K562 (cell line): ENCODE measurements at regions not wholly inside any gene's neighbourhood (a gene's known extent, or its start where the extent isn't known, plus 50 kb on each side); places are given as distances from the start of the nearest gene placed in this dataset.

Experiments
- CHD2 ChIP-seq: IDR thresholded peaks from 2 replicates; pipeline ENCODE4 v1.6.1; 2011; ENCODE audit warnings: low read depth, low read length
- GABPB2 ChIP-seq: fragments of 250-450 bp; sonication (Bioruptor Pico); conservative IDR thresholded peaks from 2 replicates; pipeline ENCODE4 v1.5.1; 2021; ENCODE audit warnings: mild to moderate bottlenecking
- HCFC1 ChIP-seq: IDR thresholded peaks from 2 replicates; pipeline ENCODE4 v1.6.1; 2012; ENCODE audit warnings: low read depth, low read length, improper control_type of control experiment
- POLR2A ChIP-seq: fragments of 450-650 bp; conservative IDR thresholded peaks from 2 replicates; pipeline ENCODE4 v1.6.1; 2016
- RBM39 ChIP-seq: fragments of 200-400 bp; formaldehyde crosslinking; optimal IDR thresholded peaks from 2 replicates; pipeline ENCODE3; 2018; ENCODE audit warnings: low read depth, low read length
- SIN3B ChIP-seq: fragments of 450-650 bp; IDR thresholded peaks from 2 replicates; pipeline ENCODE4 v1.6.1; 2017; ENCODE audit warnings: low read depth, mild to moderate bottlenecking, moderate library complexity
- ZFP1 ChIP-seq: fragments of 450-650 bp; formaldehyde crosslinking; IDR thresholded peaks from 2 replicates; pipeline ENCODE4 v1.4.0; 2020; ENCODE audit warnings: mild to moderate bottlenecking, mixed read lengths
- ZNF274 ChIP-seq: IDR thresholded peaks from 2 replicates; pipeline ENCODE4 v1.6.1; 2011; ENCODE audit warnings: low read depth, mild to moderate bottlenecking, low read length, moderate library complexity, borderline replicate concordance
- TF ChIP-seq, protein P1 (sequence below): fragments of 250-450 bp; sonication (Bioruptor Pico); IDR thresholded peaks from 2 replicates; pipeline ENCODE4 v1.8.0; 2021; ENCODE audit warnings: borderline replicate concordance, mild to moderate bottlenecking, moderate library complexity; ENCODE audit not compliant: poor library complexity, severe bottlenecking
- TF ChIP-seq, protein P2 (sequence below), 2 experiments: fragments of 450-650 bp; conservative IDR thresholded peaks; 2 replicates each; pipeline ENCODE4 v1.6.1; 2017; ENCODE audit warnings: mild to moderate bottlenecking in 2 of 2, moderate library complexity in 2 of 2
- TF ChIP-seq, protein P3 (sequence below): fragments of 250-450 bp; sonication (Bioruptor Pico); IDR thresholded peaks from 2 replicates; pipeline ENCODE4 v1.8.0; 2021; ENCODE audit warnings: moderate library complexity, mild to moderate bottlenecking, inconsistent platforms
- TF ChIP-seq, protein P4 (sequence below): fragments of 250-450 bp; sonication (Bioruptor Pico); IDR thresholded peaks from 2 replicates; pipeline ENCODE4 v1.4.0; 2020; ENCODE audit warnings: borderline replicate concordance
- TF ChIP-seq, protein P5 (sequence below): fragments of 250-450 bp; sonication (Bioruptor Pico); IDR thresholded peaks from 2 replicates; pipeline ENCODE4 v1.4.0; 2020; ENCODE audit warnings: mild to moderate bottlenecking, moderate library complexity

DNA sequence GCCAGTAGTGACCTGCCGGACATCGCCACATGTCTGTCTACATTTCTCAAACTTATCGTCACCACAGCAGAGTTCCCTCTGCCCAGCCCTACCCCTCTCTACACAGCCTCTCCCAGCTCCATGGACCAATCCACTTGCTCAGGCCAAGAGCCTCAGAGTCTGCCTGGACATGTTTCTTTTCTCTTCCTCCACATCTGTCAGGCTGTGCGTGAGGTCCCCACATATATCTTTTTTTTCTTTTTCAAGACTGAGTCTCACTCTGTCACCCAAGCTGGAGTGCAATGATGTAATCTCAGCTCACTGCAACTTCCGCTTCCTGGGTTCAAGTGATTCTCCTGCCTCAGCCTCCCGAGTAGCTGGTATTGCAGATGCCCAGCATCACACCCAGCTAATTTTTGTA, 62.7 kb upstream of the GGTA1 start:
- TF ChIP-seq ZFP1 (CRISPR knock-in tag) (no peak), ZNF274 (no peak), POLR2A (no peak), SIN3B (no peak), HCFC1 (no peak), RBM39 (no peak), CHD2 (no peak), GABPB2 (CRISPR knock-in tag) (no peak)
- TF ChIP-seq, protein P1, sequence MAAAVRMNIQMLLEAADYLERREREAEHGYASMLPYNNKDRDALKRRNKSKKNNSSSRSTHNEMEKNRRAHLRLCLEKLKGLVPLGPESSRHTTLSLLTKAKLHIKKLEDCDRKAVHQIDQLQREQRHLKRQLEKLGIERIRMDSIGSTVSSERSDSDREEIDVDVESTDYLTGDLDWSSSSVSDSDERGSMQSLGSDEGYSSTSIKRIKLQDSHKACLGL (CRISPR knock-in tag): no peak
- TF ChIP-seq, protein P2, sequence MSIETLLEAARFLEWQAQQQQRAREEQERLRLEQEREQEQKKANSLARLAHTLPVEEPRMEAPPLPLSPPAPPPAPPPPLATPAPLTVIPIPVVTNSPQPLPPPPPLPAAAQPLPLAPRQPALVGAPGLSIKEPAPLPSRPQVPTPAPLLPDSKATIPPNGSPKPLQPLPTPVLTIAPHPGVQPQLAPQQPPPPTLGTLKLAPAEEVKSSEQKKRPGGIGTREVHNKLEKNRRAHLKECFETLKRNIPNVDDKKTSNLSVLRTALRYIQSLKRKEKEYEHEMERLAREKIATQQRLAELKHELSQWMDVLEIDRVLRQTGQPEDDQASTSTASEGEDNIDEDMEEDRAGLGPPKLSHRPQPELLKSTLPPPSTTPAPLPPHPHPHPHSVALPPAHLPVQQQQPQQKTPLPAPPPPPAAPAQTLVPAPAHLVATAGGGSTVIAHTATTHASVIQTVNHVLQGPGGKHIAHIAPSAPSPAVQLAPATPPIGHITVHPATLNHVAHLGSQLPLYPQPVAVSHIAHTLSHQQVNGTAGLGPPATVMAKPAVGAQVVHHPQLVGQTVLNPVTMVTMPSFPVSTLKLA (conservative IDR thresholded peaks at IDR 0.05): no peak
- TF ChIP-seq, protein P3, sequence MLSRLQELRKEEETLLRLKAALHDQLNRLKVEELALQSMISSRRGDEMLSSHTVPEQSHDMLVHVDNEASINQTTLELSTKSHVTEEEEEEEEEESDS (CRISPR knock-in tag): no peak
- TF ChIP-seq, protein P4, sequence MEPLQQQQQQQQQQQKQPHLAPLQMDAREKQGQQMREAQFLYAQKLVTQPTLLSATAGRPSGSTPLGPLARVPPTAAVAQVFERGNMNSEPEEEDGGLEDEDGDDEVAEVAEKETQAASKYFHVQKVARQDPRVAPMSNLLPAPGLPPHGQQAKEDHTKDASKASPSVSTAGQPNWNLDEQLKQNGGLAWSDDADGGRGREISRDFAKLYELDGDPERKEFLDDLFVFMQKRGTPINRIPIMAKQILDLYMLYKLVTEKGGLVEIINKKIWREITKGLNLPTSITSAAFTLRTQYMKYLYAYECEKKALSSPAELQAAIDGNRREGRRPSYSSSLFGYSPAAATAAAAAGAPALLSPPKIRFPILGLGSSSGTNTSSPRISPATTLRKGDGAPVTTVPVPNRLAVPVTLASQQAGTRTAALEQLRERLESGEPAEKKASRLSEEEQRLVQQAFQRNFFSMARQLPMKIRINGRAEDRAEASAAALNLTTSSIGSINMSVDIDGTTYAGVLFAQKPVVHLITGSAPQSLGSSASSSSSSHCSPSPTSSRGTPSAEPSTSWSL: no peak
- TF ChIP-seq, protein P5, sequence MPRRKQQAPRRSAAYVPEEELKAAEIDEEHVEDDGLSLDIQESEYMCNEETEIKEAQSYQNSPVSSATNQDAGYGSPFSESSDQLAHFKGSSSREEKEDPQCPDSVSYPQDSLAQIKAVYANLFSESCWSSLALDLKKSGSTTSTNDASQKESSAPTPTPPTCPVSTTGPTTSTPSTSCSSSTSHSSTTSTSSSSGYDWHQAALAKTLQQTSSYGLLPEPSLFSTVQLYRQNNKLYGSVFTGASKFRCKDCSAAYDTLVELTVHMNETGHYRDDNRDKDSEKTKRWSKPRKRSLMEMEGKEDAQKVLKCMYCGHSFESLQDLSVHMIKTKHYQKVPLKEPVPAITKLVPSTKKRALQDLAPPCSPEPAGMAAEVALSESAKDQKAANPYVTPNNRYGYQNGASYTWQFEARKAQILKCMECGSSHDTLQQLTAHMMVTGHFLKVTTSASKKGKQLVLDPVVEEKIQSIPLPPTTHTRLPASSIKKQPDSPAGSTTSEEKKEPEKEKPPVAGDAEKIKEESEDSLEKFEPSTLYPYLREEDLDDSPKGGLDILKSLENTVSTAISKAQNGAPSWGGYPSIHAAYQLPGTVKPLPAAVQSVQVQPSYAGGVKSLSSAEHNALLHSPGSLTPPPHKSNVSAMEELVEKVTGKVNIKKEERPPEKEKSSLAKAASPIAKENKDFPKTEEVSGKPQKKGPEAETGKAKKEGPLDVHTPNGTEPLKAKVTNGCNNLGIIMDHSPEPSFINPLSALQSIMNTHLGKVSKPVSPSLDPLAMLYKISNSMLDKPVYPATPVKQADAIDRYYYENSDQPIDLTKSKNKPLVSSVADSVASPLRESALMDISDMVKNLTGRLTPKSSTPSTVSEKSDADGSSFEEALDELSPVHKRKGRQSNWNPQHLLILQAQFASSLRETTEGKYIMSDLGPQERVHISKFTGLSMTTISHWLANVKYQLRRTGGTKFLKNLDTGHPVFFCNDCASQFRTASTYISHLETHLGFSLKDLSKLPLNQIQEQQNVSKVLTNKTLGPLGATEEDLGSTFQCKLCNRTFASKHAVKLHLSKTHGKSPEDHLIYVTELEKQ: no peak
